HG03354 (cell line): ENCODE measurements at regions not wholly inside any gene's neighbourhood (a gene's known extent, or its start where the extent isn't known, plus 50 kb on each side); places are given as distances from the start of the nearest gene placed in this dataset.
"Not testable (repeated sequence)": the region's sequence is repeated elsewhere in the genome, so short reads cannot be mapped to it uniquely, and the experiment has no call there.

Experiments used
- ATAC-seq: cut with Tn5 transposase; IDR thresholded peaks from one replicate; pipeline ENCODE4 v1.9.1; 2021; ENCODE audit warnings: mild to moderate bottlenecking; ENCODE audit not compliant: unreplicated experiment, poor library complexity, severe bottlenecking

- no peak for ATAC-seq
Observed at GRCh38 chr20:12064540-12064939, 146.8 kb downstream of the BTBD3 start.

- ATAC-seq = no peak
Observed at GRCh38 chr20:12067686-12068085, 150.0 kb downstream of the BTBD3 start.

GRCh38 chr20:12068121-12068520 is 150.4 kb downstream of the BTBD3 start:
- no peak for ATAC-seq

DNA sequence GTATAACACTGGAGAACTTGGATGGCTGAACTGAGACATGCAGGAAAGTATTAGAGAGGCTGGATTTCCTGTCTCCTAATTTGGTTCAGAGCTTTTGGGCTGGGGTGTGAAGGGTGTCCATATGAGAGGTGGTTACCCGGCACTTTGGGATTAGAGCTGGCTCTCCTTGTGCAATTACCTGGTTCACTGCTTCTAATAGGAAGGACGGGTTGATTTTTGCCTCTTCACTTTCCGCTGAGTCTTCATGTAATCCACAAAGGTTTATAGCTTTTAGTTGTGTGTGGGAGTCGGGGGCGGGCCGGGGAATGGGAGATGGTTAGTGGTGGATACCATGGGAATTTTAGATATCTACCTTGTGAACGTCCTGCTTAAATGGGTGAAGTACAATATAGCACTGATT is 151.5 kb downstream of the BTBD3 start:
- ATAC-seq = no peak

- ATAC-seq = no peak
Observed at GRCh38 chr20:12072221-12072953, 154.7 kb downstream of the BTBD3 start.

- no peak for ATAC-seq
Observed at GRCh38 chr20:12072954-12073264, 155.2 kb downstream of the BTBD3 start.

GRCh38 chr20:12074111-12074655 is 156.5 kb downstream of the BTBD3 start:
- no peak for ATAC-seq

GRCh38 chr20:12076200-12076599 is 158.5 kb downstream of the BTBD3 start:
- ATAC-seq = no peak

GRCh38 chr20:12077875-12078274 is 160.2 kb downstream of the BTBD3 start:
- ATAC-seq = no peak

- ATAC-seq = no peak
Observed at GRCh38 chr20:12079490-12079889, 161.8 kb downstream of the BTBD3 start.

DNA sequence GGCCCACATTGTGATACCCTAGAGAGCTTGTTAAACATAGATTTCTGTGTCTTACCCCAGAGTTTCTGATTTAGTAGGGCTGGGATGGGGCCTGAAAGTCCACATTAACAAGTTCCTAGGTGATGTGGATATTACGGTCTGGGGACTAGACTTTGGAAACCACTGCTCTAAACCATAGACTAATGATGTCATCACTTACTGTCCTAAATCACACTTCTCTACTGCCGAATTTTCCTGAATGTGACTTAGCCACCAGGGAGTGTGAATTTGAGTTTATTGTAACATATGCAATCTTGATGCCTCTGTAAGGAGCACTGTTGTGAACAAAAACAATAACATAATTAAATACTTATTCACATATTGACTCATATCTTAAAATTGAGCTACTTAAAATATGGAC is 165.6 kb downstream of the BTBD3 start:
- no peak for ATAC-seq

DNA sequence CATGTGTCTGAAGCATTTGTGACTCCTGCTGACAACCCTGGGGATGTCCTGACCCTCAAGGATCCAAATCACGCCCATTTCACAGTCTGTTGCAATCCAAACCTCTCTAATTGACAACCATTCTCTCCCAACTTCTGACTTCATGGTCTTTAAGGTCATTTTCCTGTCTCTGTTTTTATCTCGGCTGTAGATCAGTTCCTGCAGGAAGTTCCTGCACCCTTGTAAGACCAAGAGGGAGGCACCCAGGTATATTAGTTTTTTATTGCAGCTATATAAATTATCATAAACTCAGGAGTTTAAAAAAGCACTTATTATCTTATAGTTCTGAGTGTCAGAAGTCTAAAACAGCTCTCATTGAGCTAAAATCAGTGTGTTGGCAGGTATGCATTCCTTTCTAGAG is 166.8 kb downstream of the BTBD3 start:
- ATAC-seq = no peak

GRCh38 chr20:12086359-12086758 is 168.7 kb downstream of the BTBD3 start:
- ATAC-seq = no peak

DNA sequence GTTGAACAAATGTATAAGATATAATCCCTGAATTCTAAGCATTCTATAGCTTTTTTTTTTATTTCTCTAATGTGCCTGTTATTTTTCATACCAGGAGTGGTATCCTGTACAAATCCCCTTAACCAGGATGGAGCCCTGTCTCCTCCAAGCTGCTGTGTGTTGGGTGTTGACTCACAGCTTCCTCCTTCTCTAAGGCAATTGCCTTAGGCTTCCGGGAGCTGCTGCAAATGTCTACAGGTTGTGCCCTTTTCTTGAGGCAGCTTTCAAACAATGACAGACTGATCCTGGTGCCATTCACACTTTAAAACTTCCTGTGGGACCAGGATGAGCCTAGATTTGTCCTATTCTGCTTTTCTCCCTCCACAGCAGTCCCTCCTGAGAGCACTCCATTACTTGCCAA is 173.2 kb downstream of the BTBD3 start:
- ATAC-seq = no peak

- ATAC-seq = no peak
Observed at GRCh38 chr20:12093057-12093796, 175.5 kb downstream of the BTBD3 start.

GRCh38 chr20:12093797-12094190 is 176.1 kb downstream of the BTBD3 start:
- not testable (repeated sequence) for ATAC-seq

GRCh38 chr20:12095180-12095920 is 177.7 kb downstream of the BTBD3 start:
- no peak for ATAC-seq

DNA sequence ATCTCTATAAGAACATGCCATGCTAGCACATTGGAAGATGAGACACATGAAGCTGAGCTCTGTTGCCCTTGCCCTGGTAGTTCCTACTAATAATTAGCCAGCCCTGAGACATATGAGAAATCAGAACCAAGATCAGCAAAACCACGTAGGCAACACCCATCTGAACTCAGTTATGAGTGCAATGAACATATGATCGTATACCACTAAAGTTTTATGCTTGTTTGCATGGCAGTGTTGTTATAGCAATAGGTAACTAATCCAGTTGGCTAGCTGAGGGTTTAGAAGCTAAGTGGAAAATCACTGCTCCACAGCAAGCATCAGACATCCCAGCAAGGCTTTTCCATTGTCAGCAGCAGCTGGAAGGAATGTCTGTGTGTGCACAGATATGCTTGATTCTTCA is 180.7 kb downstream of the BTBD3 start:
- ATAC-seq = no peak

DNA sequence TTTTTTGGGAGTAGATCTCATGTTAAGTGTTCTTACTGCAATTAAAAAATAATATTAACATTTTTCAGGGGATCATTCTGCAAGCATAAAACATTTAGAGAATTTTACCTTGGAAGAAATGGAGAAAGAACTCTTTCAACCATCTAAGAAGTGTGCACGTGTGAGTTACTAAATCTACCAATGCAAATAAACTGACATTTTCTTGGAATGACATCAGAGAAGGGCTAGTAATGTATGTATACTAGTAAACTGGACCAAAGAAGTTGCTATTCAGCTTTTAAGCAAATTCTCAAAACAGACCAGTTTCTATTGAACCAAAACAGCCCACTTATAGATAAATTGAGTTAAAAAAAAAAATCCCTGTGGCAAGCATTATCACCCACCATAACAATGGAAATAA is 191.2 kb downstream of the BTBD3 start:
- no peak for ATAC-seq

GRCh38 chr20:12110274-12110673 is 192.6 kb downstream of the BTBD3 start:
- ATAC-seq = no peak

DNA sequence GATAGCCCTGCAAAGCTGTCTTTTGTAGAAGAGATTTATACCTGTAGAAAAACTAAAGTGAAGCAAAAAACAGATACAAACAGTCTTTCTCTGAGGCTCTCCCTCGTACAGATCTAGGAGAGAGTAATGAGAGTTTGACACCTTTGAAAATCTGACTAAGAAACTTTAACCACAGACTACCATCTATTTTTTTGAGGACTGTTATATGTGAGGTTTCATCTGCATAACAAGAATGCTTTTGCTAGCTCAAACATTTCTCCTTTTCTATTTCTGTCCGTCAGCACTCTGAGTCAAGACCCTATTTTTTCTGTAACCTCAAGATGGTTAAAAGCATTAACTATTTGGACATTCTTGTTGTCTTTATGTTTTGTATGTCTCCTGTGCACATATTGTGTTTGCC is 193.0 kb downstream of the BTBD3 start:
- no peak for ATAC-seq
